IMR-90 (cell line): ENCODE measurements at regions not wholly inside any gene's neighbourhood (a gene's known extent, or its start where the extent isn't known, plus 50 kb on each side); places are given as distances from the start of the nearest gene placed in this dataset.
"Not testable (repeated sequence)": the region's sequence is repeated elsewhere in the genome, so short reads cannot be mapped to it uniquely, and the experiment has no call there.

Experiments
- BHLHE40 ChIP-seq: fragments of 150-350 bp; IDR thresholded peaks from 2 replicates; pipeline ENCODE4 v1.6.1; 2016; ENCODE audit warnings: mild to moderate bottlenecking, low read depth, low read length
- CTCF ChIP-seq: conservative IDR thresholded peaks from 2 replicates; pipeline ENCODE4 v1.5.1; 2012; ENCODE audit warnings: mild to moderate bottlenecking, low read depth, low read length, improper control_type of control experiment
- ELK1 ChIP-seq: fragments of 150-350 bp; IDR thresholded peaks from 2 replicates; pipeline ENCODE4 v1.6.1; 2016; ENCODE audit warnings: low read depth, mild to moderate bottlenecking, low read length, moderate library complexity, borderline replicate concordance
- MXI1 ChIP-seq: IDR thresholded peaks from 2 replicates; pipeline ENCODE4 v1.6.1; 2012; ENCODE audit warnings: low read depth, mild to moderate bottlenecking, low read length, moderate library complexity, borderline replicate concordance
- NFE2L2 ChIP-seq: fragments of 150-350 bp; IDR thresholded peaks from 2 replicates; pipeline ENCODE4 v1.6.1; 2016; ENCODE audit warnings: low read depth, mild to moderate bottlenecking, low read length
- POLR2A ChIP-seq: IDR thresholded peaks from 2 replicates; pipeline ENCODE4 v1.6.1; 2012; ENCODE audit warnings: mild to moderate bottlenecking, low read depth, low read length
- RAD21 ChIP-seq: IDR thresholded peaks from 2 replicates; pipeline ENCODE4 v1.6.1; 2012; ENCODE audit warnings: low read length, improper control_type of control experiment
- RFX5 ChIP-seq: IDR thresholded peaks from 2 replicates; pipeline ENCODE4 v1.8.0; 2012; ENCODE audit warnings: low read depth, mild to moderate bottlenecking, low read length, moderate library complexity
- SMC3 ChIP-seq: fragments of 150-350 bp; IDR thresholded peaks from 2 replicates; pipeline ENCODE4 v1.6.1; 2016; ENCODE audit warnings: low read depth, mild to moderate bottlenecking, antibody characterized with exemption, low read length, moderate library complexity
- USF2 ChIP-seq: fragments of 150-350 bp; IDR thresholded peaks from 2 replicates; pipeline ENCODE4 v1.6.1; 2017; ENCODE audit warnings: mild to moderate bottlenecking, antibody characterized with exemption, low read length, low read depth

GRCh38 chr9:124177522-124177921 lies 80.2 kb upstream of the NEK6 start:
- TF ChIP-seq POLR2A, CTCF, NFE2L2, MXI1, RAD21, RFX5, BHLHE40, SMC3, USF2, ELK1: not testable (repeated sequence)
